ENCODE measurements at regions not wholly inside any gene's neighbourhood (a gene's known extent, or its start where the extent isn't known, plus 50 kb on each side); places are given as distances from the start of the nearest gene placed in this dataset.

GRCh38 chr6:121499666-121500065 lies 64.2 kb downstream of the GJA1 start:
- in situ Hi-C loops (cut with HindIII; ENCODE audit: low sequenced_read_pairs): no loop called here

- in situ Hi-C loops (cut with HindIII; ENCODE audit: low sequenced_read_pairs): no loop called here
These were observed 68.1 kb downstream of the GJA1 start for GRCh38 chr6:121503589-121503991.

GRCh38 chr6:121504227-121504626 lies 68.8 kb downstream of the GJA1 start:
- in situ Hi-C loops (cut with HindIII; ENCODE audit: low sequenced_read_pairs): no loop called here

GRCh38 chr6:121505284-121505683 lies 69.8 kb downstream of the GJA1 start:
- in situ Hi-C loops (cut with HindIII; ENCODE audit: low sequenced_read_pairs): no loop called here

GRCh38 chr6:121506761-121507754 lies 71.6 kb downstream of the GJA1 start:
- in situ Hi-C loops (cut with HindIII; ENCODE audit: low sequenced_read_pairs): no loop called here

- in situ Hi-C loops (cut with HindIII; ENCODE audit: low sequenced_read_pairs): no loop called here
These were observed 75.2 kb downstream of the GJA1 start for GRCh38 chr6:121510568-121511177.

- in situ Hi-C loops (cut with HindIII; ENCODE audit: low sequenced_read_pairs): loop anchor here (5.0 kb wide), 1 partner anchor 78 kb away; the partner anchor contains the start of gene GJA1
These were observed 80.3 kb downstream of the GJA1 start for GRCh38 chr6:121515630-121516265.

GRCh38 chr6:121516331-121516730 lies 80.9 kb downstream of the GJA1 start:
- in situ Hi-C loops (cut with HindIII; ENCODE audit: low sequenced_read_pairs): loop anchor here (5.0 kb wide), 1 partner anchor 79 kb away; the partner anchor contains the start of gene GJA1

- in situ Hi-C loops (cut with HindIII; ENCODE audit: low sequenced_read_pairs): loop anchor here (5.0 kb wide), 1 partner anchor 57 kb away; no protein-coding TSS in a partner anchor
These were observed 85.1 kb downstream of the GJA1 start for GRCh38 chr6:121520337-121521163.

GRCh38 chr6:121521164-121521555 lies 85.7 kb downstream of the GJA1 start:
- in situ Hi-C loops (cut with HindIII; ENCODE audit: low sequenced_read_pairs): loop anchor here (5.0 kb wide), 1 partner anchor 56 kb away; no protein-coding TSS in a partner anchor

GRCh38 chr6:121522265-121522664 lies 86.8 kb downstream of the GJA1 start:
- in situ Hi-C loops (cut with HindIII; ENCODE audit: low sequenced_read_pairs): loop anchor here (5.0 kb wide), 1 partner anchor 55 kb away; no protein-coding TSS in a partner anchor

GRCh38 chr6:121522771-121523386 lies 87.4 kb downstream of the GJA1 start:
- in situ Hi-C loops (cut with HindIII; ENCODE audit: low sequenced_read_pairs): loop anchor here (5.0 kb wide), 1 partner anchor 54 kb away; no protein-coding TSS in a partner anchor

GRCh38 chr6:121523628-121524027 lies 88.2 kb downstream of the GJA1 start:
- in situ Hi-C loops (cut with HindIII; ENCODE audit: low sequenced_read_pairs): loop anchor here (5.0 kb wide), 1 partner anchor 54 kb away; no protein-coding TSS in a partner anchor

GRCh38 chr6:121526282-121526681 lies 90.8 kb downstream of the GJA1 start:
- in situ Hi-C loops (cut with HindIII; ENCODE audit: low sequenced_read_pairs): no loop called here

- in situ Hi-C loops (cut with HindIII; ENCODE audit: low sequenced_read_pairs): no loop called here
These were observed 96.3 kb downstream of the GJA1 start for GRCh38 chr6:121531658-121532169.

GRCh38 chr6:121533321-121533841 lies 97.9 kb downstream of the GJA1 start:
- in situ Hi-C loops (cut with HindIII; ENCODE audit: low sequenced_read_pairs): no loop called here

- in situ Hi-C loops (cut with HindIII; ENCODE audit: low sequenced_read_pairs): no loop called here
These were observed 100.3 kb downstream of the GJA1 start for GRCh38 chr6:121535777-121536176.

- in situ Hi-C loops (cut with HindIII; ENCODE audit: low sequenced_read_pairs): no loop called here
These were observed 100.9 kb downstream of the GJA1 start for GRCh38 chr6:121536345-121536744.

GRCh38 chr6:121539439-121539838 lies 104.0 kb downstream of the GJA1 start:
- in situ Hi-C loops (cut with HindIII; ENCODE audit: low sequenced_read_pairs): no loop called here
